Caki2 (cell line): ENCODE measurements at regions not wholly inside any gene's neighbourhood (a gene's known extent, or its start where the extent isn't known, plus 50 kb on each side); places are given as distances from the start of the nearest gene placed in this dataset.

ENCODE experiments used
- DNase-seq: peaks from one replicate; pipeline ENCODE4 v3.0.0-alpha.2; 2015; ENCODE audit warnings: low read depth
- in situ Hi-C: cut with HindIII; loops from 2 replicates; pipeline ENCODE4 v1.10.0; 2016; ENCODE audit warnings: low sequenced_read_pairs, low pct_unique_long_range_greater_than_20kb, mixed read lengths

GRCh38 chr5:121299153-121299552 is 552.5 kb upstream of the FTMT start:
- no peak for DNase-seq
- in situ Hi-C loops: no loop called here

GRCh38 chr5:121304838-121305237 is 546.8 kb upstream of the FTMT start:
- in situ Hi-C loops: no loop called here
- DNase-seq: no peak

DNA sequence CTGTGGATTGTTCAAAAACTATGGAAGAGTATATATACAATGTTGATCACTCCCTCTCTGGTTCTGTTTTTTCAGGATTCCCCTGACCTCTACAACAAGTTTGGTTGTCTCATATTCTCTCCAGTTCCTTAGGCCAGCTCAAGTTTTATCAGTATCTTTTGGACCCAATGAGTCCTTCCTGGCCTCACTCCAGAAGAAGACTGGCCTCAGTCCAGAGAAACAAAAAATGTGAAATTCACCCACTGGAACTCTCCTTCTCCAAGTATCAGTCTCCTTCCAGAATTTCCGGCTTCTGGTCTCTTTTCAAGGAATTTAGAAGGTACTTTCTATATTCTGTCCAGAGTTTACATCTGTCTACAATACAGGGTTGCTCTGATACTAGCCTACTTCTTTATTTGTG is 537.8 kb upstream of the FTMT start:
- in situ Hi-C loops: no loop called here
- no peak for DNase-seq

- in situ Hi-C loops: no loop called here
These were observed 535.9 kb upstream of the FTMT start for GRCh38 chr5:121315786-121316185.

GRCh38 chr5:121319292-121319691 is 532.4 kb upstream of the FTMT start:
- in situ Hi-C loops: no loop called here
- no peak for DNase-seq

More at GRCh38 chr5:121315786-121316185, 535.9 kb upstream of the FTMT start:
- no peak for DNase-seq

GRCh38 chr5:121325930-121326329 is 525.8 kb upstream of the FTMT start:
- DNase-seq: no peak
- in situ Hi-C loops: no loop called here

GRCh38 chr5:121350181-121350930 is 501.3 kb upstream of the FTMT start:
- DNase-seq: no peak
- in situ Hi-C loops: no loop called here

GRCh38 chr5:121366515-121366914 is 485.2 kb upstream of the FTMT start:
- DNase-seq: peak; percentile 39
- in situ Hi-C loops: no loop called here

DNA sequence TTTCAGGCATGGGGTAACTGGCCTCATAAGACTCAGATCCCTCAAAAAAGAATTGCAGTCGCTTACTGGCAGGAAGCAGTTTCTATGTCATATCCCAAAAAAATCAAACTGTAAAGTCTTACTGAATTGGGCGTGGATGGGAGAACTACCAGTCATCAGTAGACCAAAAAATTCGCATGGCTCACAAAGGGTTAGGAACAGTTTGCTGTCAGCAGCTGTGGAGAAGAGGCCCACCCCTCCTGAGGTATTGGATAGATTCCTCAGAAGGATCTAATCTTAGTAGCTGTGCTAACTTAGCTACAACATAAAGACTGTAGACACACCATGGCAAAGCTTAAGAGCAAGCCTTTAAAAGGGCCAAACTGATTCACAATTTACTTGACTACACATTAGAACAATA is 478.3 kb upstream of the FTMT start:
- in situ Hi-C loops: no loop called here

GRCh38 chr5:121377461-121377860 is 474.2 kb upstream of the FTMT start:
- in situ Hi-C loops: no loop called here
- DNase-seq: no peak

More for the DNA sequence above, 478.3 kb upstream of the FTMT start:
- no peak for DNase-seq

DNA sequence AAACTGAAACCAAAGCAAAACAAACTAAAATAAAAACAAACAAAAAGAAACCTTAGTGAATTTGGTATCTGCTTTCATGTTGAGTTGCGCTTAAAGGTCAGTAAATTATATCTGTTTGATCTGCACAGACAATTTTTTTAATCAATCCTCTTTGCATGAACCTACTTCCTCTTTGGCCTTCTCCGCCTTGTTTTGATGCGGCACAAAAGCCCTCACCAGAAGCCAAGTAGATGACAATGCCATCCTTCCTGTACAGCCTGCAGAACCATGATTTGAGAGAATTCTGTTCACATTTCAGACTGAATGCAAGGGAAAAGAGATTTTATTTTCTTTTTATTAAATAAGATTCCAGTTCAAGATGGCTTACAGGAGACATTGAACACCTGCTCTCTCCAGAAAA is 473.6 kb upstream of the FTMT start:
- no peak for DNase-seq
- in situ Hi-C loops: no loop called here

DNA sequence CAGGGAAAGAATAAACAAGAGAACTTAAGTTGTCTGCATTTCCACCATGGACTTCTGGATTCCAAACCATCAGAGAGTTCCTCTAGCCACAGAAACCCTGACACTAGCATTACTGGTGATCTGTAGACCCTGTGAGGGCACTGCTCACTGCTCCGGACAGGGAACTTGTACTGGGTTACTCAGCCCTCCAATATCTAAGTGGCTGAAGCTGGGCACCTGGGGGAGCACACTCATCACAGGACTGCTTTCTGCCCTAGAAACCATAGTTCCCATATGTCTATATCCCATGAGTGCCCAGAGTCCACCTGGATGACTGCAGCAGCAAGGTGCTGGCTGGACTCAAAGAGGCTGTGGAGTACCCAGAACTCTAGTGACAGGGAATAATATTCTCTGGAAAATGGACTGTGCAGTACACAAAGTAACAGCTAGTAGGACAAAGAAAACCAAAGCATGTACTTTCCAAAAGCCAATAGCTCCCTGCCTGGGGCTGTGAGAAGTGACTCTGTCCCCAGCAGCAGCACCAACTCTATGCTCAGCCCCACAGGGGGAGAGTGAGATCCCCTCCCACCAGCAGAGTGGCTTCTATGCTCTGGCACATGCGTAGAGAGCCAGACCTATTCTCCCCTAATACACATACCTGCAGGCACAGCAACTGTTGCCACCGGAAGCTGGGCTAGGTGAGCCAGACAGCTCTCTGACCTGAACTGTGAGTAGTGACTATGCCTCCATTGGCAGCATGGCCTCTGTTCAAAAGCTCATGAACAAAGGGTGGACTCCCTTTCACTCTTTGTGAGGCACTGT is 472.9 kb upstream of the FTMT start:
- in situ Hi-C loops: no loop called here

GRCh38 chr5:121380066-121380465 is 471.6 kb upstream of the FTMT start:
- no peak for DNase-seq
- in situ Hi-C loops: no loop called here

More for the DNA sequence above, 472.9 kb upstream of the FTMT start:
- no peak for DNase-seq

- in situ Hi-C loops: no loop called here
- no peak for DNase-seq
These were observed 467.3 kb upstream of the FTMT start for GRCh38 chr5:121384359-121384758.

DNA sequence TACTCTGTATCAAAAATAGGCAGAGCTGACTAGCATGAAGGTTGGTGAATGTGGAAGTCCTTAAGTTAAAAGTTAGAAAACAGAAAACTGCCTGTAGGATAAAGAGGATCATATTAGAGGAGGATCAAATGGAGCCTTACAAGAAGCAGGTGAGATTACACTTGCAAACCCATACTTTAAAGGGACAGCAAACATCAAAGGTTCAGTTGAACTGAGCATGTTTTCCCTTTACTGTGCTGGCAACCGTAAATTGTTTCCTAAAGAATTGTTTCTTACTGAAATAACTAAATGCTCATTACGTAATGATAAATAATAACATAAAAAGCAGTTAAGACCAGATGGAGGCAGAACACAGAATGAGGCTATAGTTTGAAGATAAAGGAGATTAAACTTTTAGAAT is 465.3 kb upstream of the FTMT start:
- in situ Hi-C loops: no loop called here
- no peak for DNase-seq

DNA sequence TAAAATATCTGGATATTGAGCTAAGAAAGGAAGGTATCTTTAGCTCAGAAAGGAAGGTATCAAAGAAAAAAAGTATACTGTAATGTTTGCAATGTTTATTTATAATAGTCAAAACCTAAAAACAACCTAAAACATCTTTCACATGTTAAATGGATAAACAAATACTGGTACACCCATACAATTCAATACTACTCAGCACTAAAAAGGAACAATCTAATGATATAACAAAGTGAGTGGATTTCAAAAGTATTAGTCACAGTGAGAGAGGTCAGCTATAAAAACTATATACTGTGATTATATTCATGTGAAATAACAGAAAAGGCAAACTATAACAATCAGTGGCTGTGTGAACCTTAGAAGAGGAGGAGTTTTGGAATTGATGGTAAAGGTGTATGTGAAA is 455.0 kb upstream of the FTMT start:
- in situ Hi-C loops: no loop called here
- DNase-seq: no peak

GRCh38 chr5:121399879-121400278 is 451.8 kb upstream of the FTMT start:
- in situ Hi-C loops: no loop called here
- no peak for DNase-seq

DNA sequence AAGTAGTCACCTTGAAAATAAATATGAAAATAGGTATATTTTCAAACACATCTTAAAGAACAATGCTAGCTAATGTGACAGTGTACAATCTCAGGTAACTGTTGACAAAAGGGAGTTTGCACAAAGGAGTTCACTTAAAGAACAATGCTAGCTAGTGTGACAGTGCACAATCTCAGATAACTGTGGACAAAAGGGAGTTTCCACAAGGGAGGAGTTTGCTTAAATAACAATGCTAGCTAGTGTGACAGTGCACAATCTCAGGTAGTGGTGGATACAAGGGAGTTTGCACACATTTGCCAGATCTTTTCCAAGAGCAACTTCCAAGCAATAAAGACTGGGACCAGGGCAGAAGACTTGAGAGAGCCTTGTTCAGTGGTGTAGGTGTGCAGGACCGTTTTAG is 442.9 kb upstream of the FTMT start:
- in situ Hi-C loops: no loop called here
- peak; percentile 7 for DNase-seq

GRCh38 chr5:121415270-121415669 is 436.4 kb upstream of the FTMT start:
- in situ Hi-C loops: no loop called here
- DNase-seq: no peak

DNA sequence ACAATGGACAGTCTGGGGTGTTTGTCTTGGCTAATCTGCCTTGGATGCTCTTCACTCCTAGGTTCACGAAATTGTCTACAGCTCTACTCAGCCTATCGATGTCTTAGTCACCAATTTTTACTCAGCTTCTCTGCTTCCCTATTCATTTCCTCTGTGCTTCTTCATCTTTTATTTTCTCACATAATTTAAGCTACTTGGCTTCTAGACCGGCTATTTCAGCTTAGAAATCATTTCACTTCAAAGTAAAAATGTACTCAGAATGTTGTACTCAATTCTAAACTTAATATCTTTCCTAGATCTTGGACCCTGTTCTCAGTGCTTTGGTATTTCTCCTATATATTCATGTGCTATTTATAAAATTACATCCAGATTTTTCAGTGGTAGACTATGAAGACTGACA is 430.0 kb upstream of the FTMT start:
- in situ Hi-C loops: no loop called here

More for the DNA sequence above, 430.0 kb upstream of the FTMT start:
- no peak for DNase-seq
